ENCODE measurements at regions not wholly inside any gene's neighbourhood (a gene's known extent, or its start where the extent isn't known, plus 50 kb on each side); places are given as distances from the start of the nearest gene placed in this dataset.

DNA sequence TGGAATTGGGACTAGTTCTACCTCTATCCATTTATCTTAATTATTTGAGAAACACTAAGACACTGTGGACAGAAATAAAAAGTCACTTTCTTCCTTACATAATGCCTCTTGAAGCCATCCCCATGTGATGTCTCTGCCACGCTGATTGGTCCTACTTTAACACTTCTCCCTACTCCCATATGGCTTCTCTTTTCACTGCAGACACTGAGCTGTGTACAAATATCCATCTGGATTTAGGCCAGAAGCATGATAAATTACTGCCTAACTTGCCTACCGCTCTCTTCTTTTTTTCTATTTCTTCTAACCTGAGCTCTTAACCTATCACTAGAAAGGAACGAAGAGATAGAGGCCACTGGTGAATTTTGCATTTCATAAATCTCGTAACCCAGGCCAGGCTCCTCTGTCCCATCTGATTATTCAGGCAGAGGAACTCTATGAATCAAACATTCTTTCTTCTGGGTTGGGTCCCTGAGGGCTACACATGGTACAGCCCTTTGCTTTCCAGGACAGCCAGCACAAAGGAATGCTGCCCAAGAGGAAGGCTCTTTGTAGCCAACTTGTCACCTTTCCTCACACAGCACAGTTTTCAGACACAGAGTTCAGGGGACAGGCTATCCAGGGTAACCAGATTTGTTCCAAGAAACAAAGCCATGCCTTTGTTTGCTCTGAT, 878.5 kb upstream of the LRRC4C start:
- no peak overlapping the region for H3K9ac ChIP-seq (replicated peaks; ENCODE audit: extremely low read depth, insufficient read depth, low read length)
- DNase-seq (ENCODE audit: low read depth, low spot score) (no peak), FAIRE-seq (no peak)
- dilution Hi-C loops (cut with MboI; ENCODE audit: extremely low pct_ligation_motif_present, low sequenced_read_pairs) (no loop called here), intact Hi-C loops (cut with micrococcal nuclease) (no loop called here)
- H3K27ac ChIP-seq (ENCODE audit: insufficient read depth, low read depth, low read length): no peak overlapping the region
- no peak overlapping the region for H3K4me2 ChIP-seq (ENCODE audit: insufficient read depth, low read length)
- H2AFZ ChIP-seq (ENCODE audit: low read depth, low read length): no peak overlapping the region
- H3K36me3 ChIP-seq (ENCODE audit: control insufficient read depth in 2 of 2, extremely low read depth in 1 of 2, insufficient read depth in 2 of 2, low read length in 2 of 2): no peaks in the 10 kb centered on the region
- H3K79me2 ChIP-seq (ENCODE audit: control insufficient read depth, insufficient read depth, low read length): no peaks in the 10 kb centered on the region
- no peak for TF ChIP-seq FOS (IDR thresholded peaks at IDR 0.05; ENCODE audit: borderline replicate concordance, insufficient read depth, low read length)
- TF ChIP-seq, protein P1, sequence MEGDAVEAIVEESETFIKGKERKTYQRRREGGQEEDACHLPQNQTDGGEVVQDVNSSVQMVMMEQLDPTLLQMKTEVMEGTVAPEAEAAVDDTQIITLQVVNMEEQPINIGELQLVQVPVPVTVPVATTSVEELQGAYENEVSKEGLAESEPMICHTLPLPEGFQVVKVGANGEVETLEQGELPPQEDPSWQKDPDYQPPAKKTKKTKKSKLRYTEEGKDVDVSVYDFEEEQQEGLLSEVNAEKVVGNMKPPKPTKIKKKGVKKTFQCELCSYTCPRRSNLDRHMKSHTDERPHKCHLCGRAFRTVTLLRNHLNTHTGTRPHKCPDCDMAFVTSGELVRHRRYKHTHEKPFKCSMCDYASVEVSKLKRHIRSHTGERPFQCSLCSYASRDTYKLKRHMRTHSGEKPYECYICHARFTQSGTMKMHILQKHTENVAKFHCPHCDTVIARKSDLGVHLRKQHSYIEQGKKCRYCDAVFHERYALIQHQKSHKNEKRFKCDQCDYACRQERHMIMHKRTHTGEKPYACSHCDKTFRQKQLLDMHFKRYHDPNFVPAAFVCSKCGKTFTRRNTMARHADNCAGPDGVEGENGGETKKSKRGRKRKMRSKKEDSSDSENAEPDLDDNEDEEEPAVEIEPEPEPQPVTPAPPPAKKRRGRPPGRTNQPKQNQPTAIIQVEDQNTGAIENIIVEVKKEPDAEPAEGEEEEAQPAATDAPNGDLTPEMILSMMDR (IDR thresholded peaks at IDR 0.05; ENCODE audit: extremely low read depth in 1 of 2, insufficient read depth in 1 of 2, low read depth in 1 of 2, low read length in 2 of 2): no peak
- no peak for TF ChIP-seq POLR2AphosphoS5 (IDR thresholded peaks at IDR 0.05; ENCODE audit: insufficient read depth, low read depth, low read length)
- no peak for TF ChIP-seq GATA2 (IDR thresholded peaks at IDR 0.05; ENCODE audit: insufficient read depth, insufficient read length, low read depth, low read length)
- no peak for TF ChIP-seq EZH2 (IDR thresholded peaks at IDR 0.05; ENCODE audit: borderline replicate concordance, low read depth, low read length, severe bottlenecking)
- TF ChIP-seq, protein P2, sequence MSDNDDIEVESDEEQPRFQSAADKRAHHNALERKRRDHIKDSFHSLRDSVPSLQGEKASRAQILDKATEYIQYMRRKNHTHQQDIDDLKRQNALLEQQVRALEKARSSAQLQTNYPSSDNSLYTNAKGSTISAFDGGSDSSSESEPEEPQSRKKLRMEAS (IDR thresholded peaks at IDR 0.05; ENCODE audit: insufficient read depth, insufficient read length): no peak
- no peak for TF ChIP-seq JUN (IDR thresholded peaks at IDR 0.05; ENCODE audit: borderline replicate concordance, insufficient read depth, insufficient read length, low read depth)
- TF ChIP-seq MYC (IDR thresholded peaks at IDR 0.05; ENCODE audit: low read depth, low read length): no peak
- TF ChIP-seq POLR2A (IDR thresholded peaks at IDR 0.05; ENCODE audit: low read depth, low read length): no peak
- H3K9me3 ChIP-seq (replicated peaks; ENCODE audit: control insufficient read depth, insufficient read depth, low read length): no peaks in the 10 kb centered on the region
- BruUV-seq (replicated peaks): no TSS peak
- H4K20me1 ChIP-seq (replicated peaks; ENCODE audit: control insufficient read depth, extremely low read depth, insufficient read depth, low read length): no peaks in the 10 kb centered on the region
- POLR2A ChIA-PET: no interaction called here
- no peaks in the 10 kb centered on the region for H3K9me1 ChIP-seq (replicated peaks; ENCODE audit: control insufficient read depth, extremely low read depth, insufficient read depth, low read length)
- H3K27me3 ChIP-seq (ENCODE audit: control insufficient read depth in 2 of 2, insufficient read depth in 2 of 2, low read length in 2 of 2): no peaks in the 10 kb centered on the region
- CTCF ChIA-PET: no interaction called here
- H3K4me3 ChIP-seq (replicated peaks in 1 of 3; ENCODE audit: insufficient read depth in 1 of 3, low read depth in 1 of 3, low read length in 3 of 3): no peak overlapping the region
- H3K4me1 ChIP-seq (ENCODE audit: control insufficient read depth, extremely low read depth, insufficient read depth, low read length): no peaks in the 10 kb centered on the region

All from endothelial cell of umbilical vein (primary cell).